NB4 (cell line): ENCODE measurements at regions not wholly inside any gene's neighbourhood (a gene's known extent, or its start where the extent isn't known, plus 50 kb on each side); places are given as distances from the start of the nearest gene placed in this dataset.

Experiments used
- DNase-seq: peaks from one replicate; pipeline ENCODE4 v3.0.0; 2010; ENCODE audit warnings: low read depth
- H3K4me3 ChIP-seq: one replicate; pipeline ENCODE4 v1.5.1; 2011; ENCODE audit warnings: mild to moderate bottlenecking, low read depth, low read length, moderate library complexity
- MYC ChIP-seq: IDR thresholded peaks from 2 replicates; pipeline ENCODE4 v1.6.1; 2011; ENCODE audit warnings: low read depth, low read length
- POLR2A ChIP-seq: IDR thresholded peaks from 2 replicates; pipeline ENCODE4 v1.6.1; 2011; ENCODE audit warnings: mild to moderate bottlenecking; ENCODE audit not compliant: insufficient read length; ENCODE audit errors: extremely low read depth
- TF ChIP-seq, protein P1 (sequence below): IDR thresholded peaks from 2 replicates; pipeline ENCODE4 v1.6.1; 2011; ENCODE audit warnings: low read depth, low read length
- TF ChIP-seq, protein P2 (sequence below): IDR thresholded peaks from one replicate; pipeline ENCODE4 v1.5.1; 2012; ENCODE audit warnings: low read depth, low read length

DNA sequence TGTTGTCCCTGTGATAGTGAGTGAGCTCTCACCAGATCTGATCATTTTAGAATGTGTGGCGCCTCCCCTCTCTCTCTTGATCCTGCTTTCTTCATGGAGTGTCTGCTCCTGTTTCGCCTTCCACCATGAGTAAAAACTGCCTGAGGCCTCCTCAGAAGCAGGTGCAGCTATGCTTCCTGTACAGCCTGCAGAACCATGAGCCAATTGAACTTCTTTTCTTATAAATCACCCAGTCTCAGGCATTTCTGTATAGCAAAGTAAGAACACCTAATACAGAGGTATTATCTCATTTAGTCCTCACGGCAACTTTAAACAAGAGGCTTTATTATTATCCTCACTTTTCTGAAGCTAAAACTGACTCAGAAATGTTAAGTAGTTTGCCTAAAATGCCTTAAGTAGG lies 81.3 kb upstream of the BTG1 start:
- DNase-seq, result no peak
- no peak overlapping the region for H3K4me3 ChIP-seq
- TF ChIP-seq POLR2A (no peak), MYC (no peak)
- TF ChIP-seq, protein P1, sequence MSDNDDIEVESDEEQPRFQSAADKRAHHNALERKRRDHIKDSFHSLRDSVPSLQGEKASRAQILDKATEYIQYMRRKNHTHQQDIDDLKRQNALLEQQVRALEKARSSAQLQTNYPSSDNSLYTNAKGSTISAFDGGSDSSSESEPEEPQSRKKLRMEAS, result no peak
- TF ChIP-seq, protein P2, sequence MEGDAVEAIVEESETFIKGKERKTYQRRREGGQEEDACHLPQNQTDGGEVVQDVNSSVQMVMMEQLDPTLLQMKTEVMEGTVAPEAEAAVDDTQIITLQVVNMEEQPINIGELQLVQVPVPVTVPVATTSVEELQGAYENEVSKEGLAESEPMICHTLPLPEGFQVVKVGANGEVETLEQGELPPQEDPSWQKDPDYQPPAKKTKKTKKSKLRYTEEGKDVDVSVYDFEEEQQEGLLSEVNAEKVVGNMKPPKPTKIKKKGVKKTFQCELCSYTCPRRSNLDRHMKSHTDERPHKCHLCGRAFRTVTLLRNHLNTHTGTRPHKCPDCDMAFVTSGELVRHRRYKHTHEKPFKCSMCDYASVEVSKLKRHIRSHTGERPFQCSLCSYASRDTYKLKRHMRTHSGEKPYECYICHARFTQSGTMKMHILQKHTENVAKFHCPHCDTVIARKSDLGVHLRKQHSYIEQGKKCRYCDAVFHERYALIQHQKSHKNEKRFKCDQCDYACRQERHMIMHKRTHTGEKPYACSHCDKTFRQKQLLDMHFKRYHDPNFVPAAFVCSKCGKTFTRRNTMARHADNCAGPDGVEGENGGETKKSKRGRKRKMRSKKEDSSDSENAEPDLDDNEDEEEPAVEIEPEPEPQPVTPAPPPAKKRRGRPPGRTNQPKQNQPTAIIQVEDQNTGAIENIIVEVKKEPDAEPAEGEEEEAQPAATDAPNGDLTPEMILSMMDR, result no peak

DNA sequence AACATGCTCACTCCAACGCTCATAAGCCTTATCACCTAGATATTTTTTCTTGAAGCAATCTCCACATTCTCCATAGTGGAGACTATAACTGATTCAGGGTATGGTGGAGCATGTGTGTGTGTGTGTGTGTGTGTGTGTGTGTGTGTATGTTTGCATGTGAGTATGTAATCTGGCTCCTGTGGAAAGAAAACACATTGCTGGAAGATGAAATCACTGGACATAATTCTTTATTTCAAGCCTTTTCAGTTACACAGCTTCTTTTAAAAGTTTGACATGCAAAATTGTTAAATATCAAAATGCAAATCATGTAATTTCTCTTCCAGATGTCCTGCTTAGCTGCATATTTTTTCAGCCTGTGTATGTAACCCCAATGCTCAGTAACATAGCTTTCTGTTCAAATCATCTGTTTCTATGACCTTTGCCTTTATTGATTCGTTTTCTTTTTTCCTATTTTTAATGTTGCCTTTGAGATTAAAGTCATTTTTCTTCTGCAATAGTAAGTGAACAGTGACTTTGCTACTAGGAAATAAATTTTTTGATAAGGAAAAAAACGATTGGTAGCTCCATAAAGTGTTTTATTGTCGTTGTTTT lies 80.5 kb upstream of the BTG1 start:
- no peak overlapping the region for H3K4me3 ChIP-seq
- TF ChIP-seq, protein P2, result no peak
- TF ChIP-seq, protein P1, result no peak
- no peak for TF ChIP-seq POLR2A
- no peak for TF ChIP-seq MYC
- no peak for DNase-seq

DNA sequence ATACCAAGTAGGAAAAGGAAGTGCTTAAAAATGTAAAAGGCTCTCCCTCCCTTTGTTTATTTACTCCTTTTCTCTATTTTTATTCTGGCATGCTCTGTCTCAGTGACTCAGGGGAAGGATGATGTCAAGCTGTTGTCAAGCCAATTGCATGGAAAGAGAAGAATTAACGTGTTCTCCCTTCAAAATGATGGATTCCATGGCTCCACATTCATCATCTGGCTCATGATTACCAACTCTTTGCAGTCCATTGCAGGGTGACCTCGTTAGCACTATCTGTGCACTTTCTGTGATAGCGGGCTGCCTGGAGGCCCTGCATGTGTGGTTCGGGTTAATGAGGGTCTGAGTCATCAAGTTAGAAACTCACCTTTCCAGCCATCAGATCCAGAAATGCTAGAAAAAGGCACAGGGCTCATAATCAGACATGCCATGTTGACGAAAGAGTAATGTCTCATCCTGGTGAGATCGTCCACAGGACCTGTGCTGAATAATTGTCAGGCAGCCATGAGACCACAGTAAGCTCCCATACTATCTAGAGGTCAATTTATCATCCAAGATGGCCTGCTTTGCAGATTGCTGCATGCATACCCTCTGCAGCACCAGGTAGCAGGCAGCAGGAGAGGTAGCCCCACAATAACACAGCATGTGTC lies 79.2 kb upstream of the BTG1 start:
- no peak overlapping the region for H3K4me3 ChIP-seq
- TF ChIP-seq POLR2A (no peak), MYC (no peak)
- TF ChIP-seq, protein P2, result no peak
- TF ChIP-seq, protein P1, result no peak
- DNase-seq, result no peak

DNA sequence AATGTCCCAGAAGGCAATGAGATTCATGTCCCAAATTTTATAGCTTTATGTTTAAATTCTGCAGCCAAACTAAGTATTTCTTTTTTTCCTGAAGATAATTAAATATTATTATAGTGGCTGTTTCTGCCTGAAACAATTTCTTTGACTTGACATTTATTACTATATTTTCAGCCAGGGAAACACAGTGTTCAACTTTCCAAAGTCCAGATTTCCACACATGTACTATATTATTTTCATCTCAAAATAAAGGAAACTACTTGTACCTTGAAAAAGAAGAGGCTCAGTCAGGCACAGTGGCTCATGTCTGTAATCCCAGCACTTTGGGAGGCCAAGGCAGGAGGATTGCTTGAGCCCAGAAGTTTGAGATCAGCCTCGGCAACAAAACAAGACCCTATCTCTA lies 77.8 kb upstream of the BTG1 start:
- H3K4me3 ChIP-seq, result no peak overlapping the region
- TF ChIP-seq POLR2A (no peak), MYC (no peak)
- TF ChIP-seq, protein P2, result no peak
- TF ChIP-seq, protein P1, result no peak
- no peak for DNase-seq

DNA sequence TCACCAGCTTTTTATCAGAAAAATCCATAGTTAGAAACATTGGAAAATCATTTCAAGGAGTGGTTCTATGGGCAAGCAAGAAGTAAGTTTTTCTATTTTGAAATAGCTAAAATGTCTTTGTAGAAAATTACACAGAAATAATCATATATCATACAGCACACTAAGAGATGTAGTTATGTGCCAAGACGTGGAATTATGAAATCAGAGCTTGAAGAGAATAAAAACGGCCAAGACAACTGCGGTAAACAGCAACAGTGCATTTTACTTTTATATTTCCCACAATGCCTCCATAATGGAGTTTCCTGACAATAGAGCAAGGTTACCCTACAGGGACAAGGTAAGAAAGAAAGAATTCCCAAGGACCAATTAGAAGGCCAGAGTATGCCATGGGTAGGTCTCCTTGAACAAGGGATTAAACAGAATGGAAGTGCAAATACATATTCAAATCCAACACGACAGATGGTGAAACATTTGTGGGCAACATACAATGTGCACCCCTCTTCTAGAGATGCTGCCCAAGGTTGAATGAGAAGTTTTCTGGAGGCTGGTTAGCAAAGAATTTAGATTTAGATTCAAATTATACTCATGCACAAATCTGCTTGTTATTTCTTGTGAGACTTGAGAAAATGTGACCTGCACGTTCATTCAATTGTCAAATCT lies 76.1 kb upstream of the BTG1 start:
- H3K4me3 ChIP-seq, result no peak overlapping the region
- DNase-seq, result no peak
- TF ChIP-seq POLR2A (no peak), MYC (no peak)
- TF ChIP-seq, protein P2, result no peak
- TF ChIP-seq, protein P1, result no peak
